Liver (tissue), 3 donors: ENCODE measurements at regions not wholly inside any gene's neighbourhood (a gene's known extent, or its start where the extent isn't known, plus 50 kb on each side); places are given as distances from the start of the nearest gene placed in this dataset.

Experiments used
- ATF3 ChIP-seq: IDR thresholded peaks from 2 replicates; pipeline ENCODE4 v1.6.1; 2016; ENCODE audit warnings: antibody characterized with exemption
- CTCF ChIP-seq: fragments of 150-350 bp; IDR thresholded peaks from 2 replicates; pipeline ENCODE4 v1.5.1; 2017; ENCODE audit warnings: improper control_type of control experiment, low read depth, low read length; ENCODE audit not compliant: missing input control
- EGR1 ChIP-seq, 2 donors: IDR thresholded peaks; 2 replicates each; pipeline ENCODE4 v1.6.1; 2016 to 2018; ENCODE audit warnings: antibody characterized with exemption in 2 of 2, low read depth in 2 of 2
- GABPA ChIP-seq, 2 donors: IDR thresholded peaks in 1 of 2; conservative IDR thresholded peaks in 1 of 2; 2 replicates each; pipeline ENCODE4 v1.6.1; 2016; ENCODE audit warnings: antibody characterized with exemption in 2 of 2, mild to moderate bottlenecking in 1 of 2, moderate library complexity in 1 of 2
- MAX ChIP-seq: IDR thresholded peaks from 2 replicates; pipeline ENCODE4 v1.6.1; 2016; ENCODE audit warnings: antibody characterized with exemption
- REST ChIP-seq: IDR thresholded peaks from 2 replicates; pipeline ENCODE4 v1.6.1; 2016; ENCODE audit warnings: antibody characterized with exemption, mild to moderate bottlenecking
- donor health status: healthy.
- donor health status: healthy.

GRCh38 chr11:45087900-45088160 is 58.6 kb upstream of the PRDM11 start:
- TF ChIP-seq MAX (no peak), CTCF (no peak), REST (no peak), GABPA (IDR thresholded peaks at IDR 0.05 in 1 of 2, conservative IDR thresholded peaks at IDR 0.05 in 1 of 2) (no peak), ATF3 (no peak), EGR1 (IDR thresholded peaks at IDR 0.05; ENCODE audit: low read depth in 2 of 2) (no peak)
